HG03354 (cell line): ENCODE measurements at regions not wholly inside any gene's neighbourhood (a gene's known extent, or its start where the extent isn't known, plus 50 kb on each side); places are given as distances from the start of the nearest gene placed in this dataset.
"Not testable (repeated sequence)": the region's sequence is repeated elsewhere in the genome, so short reads cannot be mapped to it uniquely, and the experiment has no call there.

ENCODE experiments used
- ATAC-seq: cut with Tn5 transposase; IDR thresholded peaks from one replicate; pipeline ENCODE4 v1.9.1; 2021; ENCODE audit warnings: mild to moderate bottlenecking; ENCODE audit not compliant: unreplicated experiment, poor library complexity, severe bottlenecking

GRCh38 chr1:8232036-8232757 lies 85.7 kb upstream of the SLC45A1 start:
- ATAC-seq: no peak

DNA sequence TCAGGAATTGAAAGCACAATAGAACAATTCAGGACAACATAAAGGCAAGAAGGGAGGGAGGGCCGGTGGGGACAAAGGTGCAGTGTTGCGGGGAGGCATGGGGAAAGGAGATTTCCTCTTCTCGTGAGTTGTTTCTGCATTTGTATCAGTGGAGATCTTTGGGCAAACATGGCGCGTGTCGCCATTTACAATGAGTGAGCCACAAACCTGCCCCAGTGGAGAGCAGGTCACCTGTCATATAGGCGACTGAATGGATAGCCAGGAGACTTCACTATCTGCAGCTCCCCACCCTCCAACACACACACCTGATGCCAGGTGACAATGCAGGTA lies 87.7 kb upstream of the SLC45A1 start:
- ATAC-seq: no peak

GRCh38 chr1:8228253-8228652 lies 89.7 kb upstream of the SLC45A1 start:
- ATAC-seq: no peak

DNA sequence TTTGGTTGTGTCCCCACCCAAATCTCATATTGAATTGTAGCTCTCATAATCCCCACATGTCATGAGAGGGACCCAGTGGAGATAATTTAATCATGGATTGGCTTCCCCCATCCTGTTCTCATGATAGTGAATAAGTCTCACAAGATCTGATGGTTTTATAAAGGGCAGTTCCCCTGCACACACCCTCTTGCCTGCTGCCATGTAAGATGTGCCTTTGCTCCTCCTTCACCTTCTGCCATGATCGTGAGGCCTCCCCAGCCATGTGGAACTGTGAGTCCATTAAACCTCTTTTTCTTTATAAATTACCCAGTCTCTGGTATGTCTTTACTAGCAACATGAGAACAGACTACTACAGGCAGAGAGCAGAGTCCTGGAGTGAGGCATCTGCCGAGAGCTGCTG lies 90.2 kb upstream of the SLC45A1 start:
- ATAC-seq: not testable (repeated sequence)

DNA sequence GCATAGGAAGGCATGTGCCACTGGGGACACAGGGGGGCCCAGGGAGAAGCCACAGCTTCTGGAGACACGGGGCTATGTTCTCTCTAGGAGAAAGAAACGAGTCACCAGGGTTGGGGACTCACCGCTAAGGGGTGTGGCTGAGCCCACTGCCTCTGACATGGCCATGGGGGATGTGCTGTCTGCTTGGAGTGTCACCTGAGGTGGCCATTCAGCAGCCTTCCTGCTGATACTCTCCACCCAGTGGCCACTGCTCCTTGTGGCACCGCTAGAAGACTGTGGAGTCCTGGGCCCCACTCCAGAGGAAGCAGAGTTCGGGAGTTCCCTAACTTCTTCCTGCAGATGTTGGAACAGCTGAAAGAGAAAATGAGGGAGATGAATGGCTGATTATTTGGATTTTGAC lies 91.2 kb upstream of the SLC45A1 start:
- no peak for ATAC-seq

DNA sequence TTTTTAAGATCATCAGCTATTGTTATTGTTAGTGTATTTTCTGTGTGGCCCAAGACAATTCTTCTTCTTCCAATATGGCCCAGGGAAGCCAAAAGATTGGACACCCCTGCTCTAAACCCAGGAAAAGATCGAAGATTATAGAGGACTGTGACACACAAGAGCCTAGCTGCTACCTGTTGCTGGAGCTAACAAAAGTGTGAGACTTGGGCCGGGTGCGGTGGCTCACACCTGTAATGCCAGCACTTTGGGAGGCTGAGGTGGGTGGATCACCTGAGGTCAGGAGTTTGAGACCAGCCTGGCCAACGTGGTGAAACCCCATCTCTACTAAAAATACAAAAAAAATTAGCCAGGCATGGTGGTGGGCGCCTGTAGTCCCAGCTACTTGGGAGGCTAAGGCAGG lies 91.9 kb upstream of the SLC45A1 start:
- ATAC-seq: not testable (repeated sequence)

GRCh38 chr1:8223526-8223925 lies 94.4 kb upstream of the SLC45A1 start:
- no peak for ATAC-seq

DNA sequence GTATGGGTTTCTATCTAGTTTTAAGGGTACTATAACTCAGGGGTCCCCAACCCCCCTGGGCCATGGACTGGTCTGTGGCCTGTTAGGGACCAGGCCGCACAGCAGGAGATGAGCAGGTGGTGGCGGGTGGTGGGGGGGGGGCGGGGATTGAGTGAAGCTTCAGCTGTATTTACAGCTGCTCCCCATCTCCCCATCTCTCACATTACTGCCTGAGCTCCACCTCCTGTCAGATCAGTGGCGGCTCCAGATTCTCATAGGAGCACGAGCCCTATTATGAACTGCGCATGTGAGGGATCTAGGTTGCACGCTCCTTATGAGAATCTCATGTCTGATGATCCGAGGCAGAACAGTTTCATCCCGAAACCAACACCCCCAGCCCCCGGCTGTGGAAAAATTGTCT lies 95.1 kb upstream of the SLC45A1 start:
- no peak for ATAC-seq

DNA sequence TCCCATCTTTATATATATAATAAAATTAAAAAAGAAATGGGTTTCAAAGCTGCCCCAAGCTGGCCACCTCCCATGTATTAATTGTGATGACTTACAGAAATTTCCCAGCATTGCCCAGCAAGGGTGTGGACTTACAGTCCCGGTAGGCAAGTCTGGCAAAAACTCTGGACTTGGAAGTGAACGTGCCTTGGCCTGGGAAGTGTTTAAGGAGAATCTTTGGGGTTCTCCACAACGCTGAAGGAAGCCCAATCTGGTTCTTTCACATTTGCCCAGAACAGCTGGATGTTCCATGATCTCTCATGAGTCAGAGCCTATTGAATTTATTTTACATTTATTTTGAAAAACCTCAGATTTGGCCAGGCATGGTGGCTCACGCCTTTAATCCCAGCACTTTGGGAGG lies 98.4 kb upstream of the SLC45A1 start:
- no peak for ATAC-seq

DNA sequence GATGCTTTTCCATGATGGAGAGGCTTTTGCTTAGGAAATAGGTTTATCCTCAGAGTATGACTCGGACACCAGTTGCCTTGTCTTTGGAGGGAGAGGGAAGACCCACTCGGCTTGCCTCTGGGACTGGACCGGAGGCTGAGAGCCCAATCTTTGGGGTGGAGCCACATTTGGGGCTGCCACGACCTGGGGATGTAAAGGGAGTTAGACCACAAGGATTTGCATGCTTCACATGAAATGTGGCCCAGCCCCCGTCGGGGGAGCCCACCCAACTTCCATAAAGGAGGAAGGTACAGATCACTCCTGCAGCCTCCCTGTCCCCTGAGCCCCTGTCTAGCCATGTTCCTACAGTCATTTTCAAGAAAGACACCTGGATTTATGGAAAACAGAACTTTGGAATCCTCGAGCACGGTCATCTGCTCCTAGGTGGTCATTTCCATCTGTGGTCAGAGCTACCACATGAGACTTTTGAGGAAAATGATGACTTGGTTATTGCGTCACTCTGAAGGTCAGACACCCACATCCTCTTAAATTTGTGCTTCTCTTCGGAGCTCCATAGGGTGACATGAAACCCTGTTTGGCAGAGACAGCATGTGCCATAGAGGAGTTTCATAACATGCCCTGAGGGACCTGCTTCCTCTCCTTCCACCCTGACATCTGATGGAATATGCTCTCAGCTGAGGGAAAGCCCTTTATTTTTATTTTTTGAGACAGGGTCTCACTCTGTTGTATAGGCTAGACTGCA lies 99.4 kb upstream of the SLC45A1 start:
- ATAC-seq: no peak

DNA sequence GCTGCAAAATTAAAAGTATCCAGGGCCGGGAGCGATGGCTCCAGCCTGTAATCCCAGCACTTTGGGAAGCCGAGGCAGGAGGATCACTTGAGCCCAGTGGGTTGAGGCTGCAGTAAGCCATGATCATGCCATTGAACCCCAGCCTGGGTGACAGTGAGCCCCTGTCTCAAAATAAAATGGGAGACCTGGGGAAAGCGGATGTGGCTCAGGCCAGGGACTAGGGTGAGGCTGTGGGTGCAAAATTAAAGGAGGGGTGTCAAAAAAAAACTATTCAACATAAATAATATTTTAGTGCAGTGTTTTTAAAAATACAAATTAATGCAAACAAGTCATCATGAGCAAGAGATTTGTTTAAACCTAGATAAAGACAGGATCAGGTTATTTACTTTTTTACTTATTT lies 100.1 kb upstream of the SLC45A1 start:
- ATAC-seq: no peak

DNA sequence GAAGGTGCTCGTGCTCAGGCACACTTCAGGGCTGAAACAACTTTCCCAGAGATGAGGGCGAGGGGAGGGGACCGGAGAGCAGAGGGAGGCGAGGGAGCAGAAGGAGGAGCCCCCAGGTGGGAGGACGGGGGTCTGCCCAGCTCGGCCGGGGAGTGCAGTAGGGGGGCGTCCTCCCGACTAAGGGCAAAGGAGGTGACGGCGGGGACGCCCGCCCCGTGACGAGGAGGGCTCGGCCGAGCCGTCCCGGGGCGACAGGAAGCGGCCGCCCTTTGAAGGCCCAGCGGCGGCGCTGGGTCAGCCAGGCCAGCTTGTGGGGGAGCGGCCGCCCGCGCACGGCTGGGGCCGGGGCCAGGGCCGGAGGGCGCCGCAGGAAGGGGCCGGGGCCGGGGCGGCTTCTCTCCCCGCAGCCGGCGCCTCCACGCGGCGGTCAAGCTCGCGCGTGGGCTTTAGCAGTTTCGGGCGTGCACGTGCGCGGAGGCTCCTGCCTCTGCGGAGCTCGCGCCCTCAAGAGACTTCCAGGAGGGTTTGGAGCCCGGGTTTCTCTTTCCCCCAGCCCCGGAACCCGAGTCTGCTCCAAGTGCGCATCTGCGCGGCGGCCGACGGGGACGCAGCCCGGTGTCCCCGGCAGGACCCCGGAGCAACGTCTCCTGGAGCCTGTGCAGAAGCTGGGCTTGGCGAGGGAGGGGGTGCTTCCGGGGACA lies 100.8 kb upstream of the SLC45A1 start:
- ATAC-seq: no peak

- no peak for ATAC-seq
Observed at GRCh38 chr1:8216005-8216404, 101.9 kb upstream of the SLC45A1 start.

DNA sequence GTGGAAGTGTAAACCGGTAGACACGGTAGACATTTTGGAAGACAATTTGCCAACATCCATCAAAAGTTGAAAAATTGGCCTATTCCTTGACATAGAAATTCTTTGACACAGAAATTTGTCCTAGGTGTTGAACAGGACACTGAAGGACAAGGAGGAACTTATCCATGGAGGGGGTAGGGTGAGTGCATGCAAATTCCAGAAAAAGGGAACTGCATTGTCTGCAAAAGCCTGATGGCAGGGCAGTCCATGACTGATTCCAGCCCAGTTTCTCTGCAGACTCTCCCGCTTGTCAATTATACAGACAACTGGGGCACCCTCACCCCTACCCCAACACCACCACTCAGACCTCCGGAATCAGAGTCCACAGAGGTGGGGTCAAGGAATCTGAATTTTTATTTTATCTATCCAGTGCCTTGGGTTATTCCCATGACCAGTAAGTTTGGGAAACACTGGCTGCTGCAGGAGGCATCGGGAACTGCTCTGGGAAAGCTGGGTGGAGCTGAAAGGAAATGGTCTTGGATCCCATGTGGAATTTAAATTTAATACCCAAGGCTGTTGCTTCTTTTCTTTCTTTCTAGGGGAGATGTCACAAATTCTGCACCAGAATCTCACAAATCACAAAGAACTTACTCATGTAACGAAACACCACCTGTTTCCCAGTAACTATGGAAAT lies 103.3 kb upstream of the SLC45A1 start:
- no peak for ATAC-seq

DNA sequence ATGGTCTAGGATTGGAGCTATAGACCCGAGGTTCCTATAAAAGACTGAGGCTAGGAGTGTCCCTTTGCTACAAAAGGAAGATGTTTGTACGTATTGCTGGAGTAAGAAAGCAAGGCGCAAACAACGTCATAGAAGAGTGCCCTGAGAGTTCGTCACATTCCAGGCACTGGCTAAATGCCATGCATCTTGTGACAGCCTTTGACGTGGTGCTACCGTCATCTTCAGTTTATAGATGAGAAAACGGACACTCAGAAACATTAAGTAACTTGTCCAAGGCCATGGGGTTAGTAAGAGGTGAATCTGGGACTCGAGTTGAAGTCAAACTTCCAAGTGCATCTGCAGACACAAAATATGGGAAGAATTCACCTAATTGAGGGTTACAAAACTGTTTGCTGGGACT lies 104.2 kb upstream of the SLC45A1 start:
- no peak for ATAC-seq

DNA sequence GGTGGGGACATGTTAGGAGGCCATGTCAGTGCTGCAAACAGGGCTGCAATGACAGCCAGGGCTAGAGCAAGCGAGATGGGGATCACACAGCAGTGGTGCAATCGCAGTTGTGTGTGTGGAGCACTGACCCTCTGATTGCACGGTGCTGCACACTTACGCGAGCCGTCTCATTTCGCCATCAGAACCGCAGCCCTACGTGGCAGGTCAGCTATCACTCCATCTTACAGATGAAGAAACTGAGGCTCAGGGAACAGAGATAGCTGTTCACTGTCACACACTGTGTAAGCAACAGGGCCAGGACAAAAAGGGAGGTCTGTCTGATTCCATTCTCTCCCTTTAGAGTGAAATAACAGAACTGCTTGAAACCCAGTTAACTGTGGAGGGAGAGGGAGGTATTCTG lies 104.8 kb upstream of the SLC45A1 start:
- ATAC-seq: no peak

DNA sequence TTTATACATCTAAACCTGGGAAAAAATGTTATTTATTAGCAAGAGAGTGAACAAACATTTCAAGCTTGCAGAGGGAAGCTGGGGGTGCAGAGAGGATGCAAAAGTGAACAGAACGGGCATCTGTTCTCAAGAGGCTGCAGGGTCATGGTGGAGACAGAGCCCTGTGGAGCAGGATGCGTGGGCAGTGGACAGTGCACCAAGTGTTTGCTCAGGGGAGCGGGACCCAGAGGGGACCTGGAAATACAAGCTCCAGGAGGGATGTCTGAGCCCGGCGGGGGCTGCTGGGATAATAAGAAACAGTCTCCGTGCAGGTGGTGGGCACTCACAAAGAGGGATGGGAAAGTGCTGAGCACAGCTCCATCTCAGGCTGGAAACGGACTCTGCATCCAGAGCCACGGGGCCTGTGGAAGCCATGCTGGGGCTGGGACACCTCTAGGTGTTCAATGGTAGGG lies 105.3 kb upstream of the SLC45A1 start:
- no peak for ATAC-seq

- ATAC-seq: no peak
Observed at GRCh38 chr1:8211883-8212579, 105.9 kb upstream of the SLC45A1 start.

DNA sequence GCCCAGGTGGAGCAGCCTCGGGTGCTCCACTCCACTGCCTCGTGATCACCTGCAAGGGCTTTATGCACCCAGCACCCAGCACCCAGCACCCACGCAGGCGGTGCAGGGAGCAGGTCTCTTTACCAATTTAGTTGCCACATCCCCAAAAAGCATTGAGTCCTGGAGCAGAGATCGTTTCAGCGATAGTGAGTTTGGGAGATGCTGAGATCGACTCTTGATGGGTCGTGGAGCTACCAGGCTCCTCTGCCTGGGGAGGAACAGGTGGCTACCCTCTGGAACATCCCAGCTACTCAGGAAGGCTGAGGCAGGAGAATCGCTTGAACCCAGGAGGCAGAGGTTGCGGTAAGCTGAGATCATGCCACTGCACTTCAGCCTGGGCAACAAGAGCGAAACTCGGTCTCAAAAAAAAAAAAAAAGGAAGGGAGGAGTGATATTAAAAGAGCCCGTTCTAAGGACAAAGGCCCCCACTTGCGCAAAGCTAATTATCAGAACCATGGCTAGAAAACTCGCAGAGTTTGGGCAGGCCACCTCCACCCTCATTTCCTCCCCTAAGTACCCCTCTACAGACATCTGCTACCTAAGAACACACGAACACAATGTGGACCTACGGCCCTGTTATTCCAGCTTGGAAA lies 106.5 kb upstream of the SLC45A1 start:
- ATAC-seq: no peak
